NCI-H1092 (cell line): ENCODE measurements at regions not wholly inside any gene's neighbourhood (a gene's known extent, or its start where the extent isn't known, plus 50 kb on each side); places are given as distances from the start of the nearest gene placed in this dataset.
A peak's percentile ranks its signal among the peaks of the same experiment; 100 is the strongest.

Experiments used
- DNase-seq: peaks from one replicate; lab custom pipeline; 2025; lab: John Stamatoyannopoulos, UW

DNA sequence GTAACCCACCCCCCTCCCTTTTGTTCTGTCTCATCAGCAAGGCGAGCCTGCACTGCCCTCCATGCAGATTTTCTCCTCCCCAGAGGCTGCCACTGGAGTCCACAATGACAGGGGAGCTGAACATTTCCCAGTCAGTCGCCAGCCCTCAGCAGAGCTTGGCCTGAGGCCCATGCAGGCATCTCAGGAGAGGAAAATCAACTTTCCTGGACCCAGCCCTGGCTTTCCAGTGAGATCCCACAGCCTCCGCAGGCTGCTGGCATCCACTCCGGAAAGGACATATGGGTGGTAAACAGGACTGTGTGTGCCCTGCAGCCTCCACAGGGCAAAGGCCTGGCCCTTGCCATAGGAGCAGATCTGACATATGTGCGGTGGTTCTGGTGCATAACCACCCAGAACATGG is 253.8 kb downstream of the TNS1 start:
- no peak for DNase-seq

DNA sequence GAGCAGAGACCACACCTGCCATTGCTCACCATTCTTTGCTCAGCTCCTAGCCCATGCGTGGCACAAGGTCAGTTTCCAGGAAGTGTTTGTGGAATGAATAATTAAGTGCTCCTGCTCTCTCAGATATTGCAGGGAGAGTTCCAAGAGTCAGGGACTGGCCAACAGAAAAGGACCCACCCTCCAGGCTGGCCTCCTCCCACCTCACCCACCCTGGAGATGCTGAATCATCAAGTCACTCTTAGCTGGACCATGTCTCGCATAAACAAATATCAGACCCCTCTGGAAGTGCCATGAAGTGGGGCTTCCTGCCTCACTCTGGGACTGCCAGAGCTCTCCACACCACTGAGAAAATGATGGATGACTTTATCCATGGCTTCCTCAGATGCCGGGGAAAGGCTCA is 256.0 kb downstream of the TNS1 start:
- DNase-seq, result no peak

GRCh38 chr2:217743966-217744761 is 258.6 kb downstream of the TNS1 start:
- no peak for DNase-seq

DNA sequence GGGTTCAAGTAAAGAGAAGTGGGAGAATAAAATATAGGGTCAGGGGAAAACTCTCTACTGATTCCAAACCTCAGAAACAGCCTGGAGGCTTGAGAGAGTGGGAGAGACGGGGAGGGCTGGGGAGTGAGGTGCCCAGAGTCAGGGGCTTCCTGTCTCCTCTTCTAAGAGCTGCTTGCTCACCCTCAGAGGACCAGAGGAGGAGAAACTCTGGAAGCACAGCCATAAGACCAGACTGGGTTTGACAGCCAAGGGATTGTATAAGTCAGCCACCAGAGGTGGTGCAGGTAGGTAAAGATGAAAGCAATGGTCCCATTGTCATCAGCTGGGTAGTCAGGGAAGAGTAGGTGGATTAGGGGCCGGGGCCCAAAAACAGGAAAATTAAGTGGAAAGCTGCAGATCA is 259.4 kb downstream of the TNS1 start:
- DNase-seq, result no peak

DNA sequence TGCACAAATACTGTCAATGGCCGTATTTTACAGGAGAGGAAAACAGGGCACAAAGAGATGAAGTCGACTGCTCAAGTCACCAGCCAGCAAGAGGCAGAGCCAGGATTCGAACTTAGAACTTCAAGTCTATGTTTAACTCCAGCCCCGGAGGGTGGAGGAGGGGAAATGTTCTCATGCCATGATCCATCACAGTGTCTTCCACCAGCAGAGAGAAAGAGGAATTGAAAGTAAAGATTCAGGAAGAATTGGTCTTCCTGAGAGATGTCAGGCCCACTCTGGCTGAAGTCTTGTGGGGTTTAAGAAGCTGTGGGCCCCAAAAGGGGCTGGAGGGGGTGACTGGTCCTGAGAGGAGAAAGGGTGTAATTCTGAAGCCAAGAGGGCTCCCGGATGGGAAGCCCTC is 260.0 kb downstream of the TNS1 start:
- no peak for DNase-seq

GRCh38 chr2:217742276-217742675 is 260.5 kb downstream of the TNS1 start:
- no peak for DNase-seq

- DNase-seq, result no peak
Observed at GRCh38 chr2:217741381-217741955, 261.3 kb downstream of the TNS1 start.

DNA sequence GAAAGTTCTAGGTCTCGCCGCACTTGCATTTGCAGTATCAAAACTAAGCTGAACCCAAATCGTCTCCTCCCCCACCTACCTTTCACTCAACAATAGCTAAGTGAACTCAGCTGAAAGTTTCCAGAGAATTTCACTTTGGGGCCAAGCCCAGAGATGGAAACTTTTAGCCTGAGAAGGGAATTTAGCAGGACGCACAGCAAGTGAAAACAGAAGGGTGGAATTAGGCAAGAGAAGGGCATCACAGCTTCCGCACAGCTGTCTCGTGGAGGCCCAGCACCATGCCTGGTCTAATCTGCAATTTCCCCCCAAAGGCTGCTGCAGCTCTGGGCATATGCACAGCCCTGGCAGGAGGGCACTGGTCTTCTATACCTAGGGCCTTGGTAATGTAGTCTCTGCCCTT is 262.0 kb downstream of the TNS1 start:
- no peak for DNase-seq

- no peak for DNase-seq
Observed at GRCh38 chr2:217740178-217740577, 262.6 kb downstream of the TNS1 start.

- no peak for DNase-seq
Observed at GRCh38 chr2:217739741-217740140, 263.1 kb downstream of the TNS1 start.

DNA sequence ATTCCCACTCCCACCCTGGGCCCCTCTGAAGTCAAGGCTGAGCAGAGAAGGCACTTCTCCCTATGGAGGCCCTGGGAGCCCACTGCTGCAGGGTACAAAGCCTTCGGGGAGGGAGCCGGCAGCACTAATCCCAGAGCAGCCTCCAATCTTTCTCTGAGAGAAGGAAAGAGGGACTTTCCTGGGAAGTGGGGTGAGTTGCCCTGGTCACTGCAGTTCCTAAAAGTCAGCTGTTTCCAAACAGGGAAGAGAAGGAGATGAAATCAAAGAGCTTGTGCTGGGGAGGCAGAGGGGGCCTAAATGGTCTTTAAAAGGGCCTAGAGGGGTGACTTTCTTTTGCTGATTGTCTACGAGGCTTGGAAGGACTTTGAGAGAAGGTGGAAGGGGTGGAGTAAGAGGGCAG is 264.7 kb downstream of the TNS1 start:
- no peak for DNase-seq

DNA sequence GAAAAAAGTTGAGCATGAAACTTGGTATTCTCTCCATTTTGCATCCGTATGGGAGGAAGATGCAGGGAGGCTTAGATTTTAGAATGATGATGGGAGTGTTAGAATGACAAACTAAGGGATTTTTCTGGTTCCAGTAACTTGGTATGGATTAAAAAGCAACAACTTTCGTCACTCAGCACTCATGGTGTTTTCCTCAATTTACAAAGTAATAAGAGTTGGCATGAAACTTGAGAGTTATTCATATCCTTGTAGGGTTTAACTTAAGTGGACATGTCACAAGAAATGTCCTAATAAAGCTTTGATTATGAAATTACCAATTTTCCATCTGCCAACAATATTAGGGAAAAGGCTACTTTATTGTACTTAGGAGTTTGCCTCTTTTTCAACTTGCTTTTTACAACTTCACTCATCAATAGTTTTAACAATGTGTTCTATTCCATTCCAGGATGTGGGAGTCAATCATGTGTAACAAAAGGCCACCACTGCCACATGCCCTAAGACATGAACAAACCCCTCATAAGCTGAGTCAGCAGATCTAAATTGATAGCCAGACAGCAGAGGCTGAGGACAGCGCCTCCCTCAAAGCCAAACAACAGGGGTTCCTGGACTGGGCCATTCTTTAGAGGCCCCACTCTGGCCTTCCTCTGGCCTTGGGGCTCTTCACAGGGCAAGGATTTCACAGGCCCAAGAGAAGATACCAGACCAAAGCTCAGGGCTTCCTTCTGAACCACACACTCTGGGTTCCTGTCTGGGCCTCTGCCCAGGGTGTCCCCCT is 265.8 kb downstream of the TNS1 start:
- no peak for DNase-seq

- no peak for DNase-seq
Observed at GRCh38 chr2:217735899-217736298, 266.9 kb downstream of the TNS1 start.

DNA sequence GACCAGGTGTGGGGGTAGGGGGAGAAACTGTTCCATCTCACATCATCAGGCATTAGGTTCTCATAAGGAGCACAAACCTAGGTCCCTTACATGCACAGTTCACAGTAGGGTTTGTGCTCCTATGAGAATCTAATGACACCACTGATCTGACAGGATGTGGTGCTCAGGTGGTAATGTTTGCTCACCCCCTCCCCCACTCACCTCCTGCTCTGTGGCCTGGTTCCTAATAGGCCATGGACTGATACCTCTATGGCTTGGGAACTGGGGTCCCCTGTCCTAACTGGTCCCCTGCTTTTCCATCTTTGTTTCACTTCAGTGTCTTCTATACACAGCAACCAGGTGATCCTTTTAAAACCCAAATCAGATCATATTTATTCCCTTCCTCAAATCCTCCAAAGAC is 267.8 kb downstream of the TNS1 start:
- DNase-seq, result no peak

- no peak for DNase-seq
Observed at GRCh38 chr2:217733461-217733860, 269.3 kb downstream of the TNS1 start.

DNA sequence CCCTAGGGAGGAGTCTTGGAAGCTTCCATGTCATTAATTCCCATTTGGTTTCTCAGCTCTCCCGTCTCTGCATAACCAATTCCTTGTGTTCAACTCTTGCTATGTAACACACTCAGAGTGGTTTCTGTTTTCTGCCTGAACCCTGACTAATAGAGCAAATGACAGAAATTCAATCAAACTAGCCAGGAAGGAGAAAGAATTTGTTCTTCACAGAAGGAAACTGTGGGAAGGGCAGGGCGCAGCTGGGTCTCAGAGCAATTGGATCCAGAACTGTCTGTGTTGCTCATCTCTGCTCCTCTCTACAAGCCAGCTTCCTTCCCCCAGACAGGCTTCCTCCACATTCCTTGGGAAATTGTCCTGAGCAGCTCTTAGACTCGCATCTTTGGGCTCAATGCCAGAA is 269.8 kb downstream of the TNS1 start:
- DNase-seq, result no peak

DNA sequence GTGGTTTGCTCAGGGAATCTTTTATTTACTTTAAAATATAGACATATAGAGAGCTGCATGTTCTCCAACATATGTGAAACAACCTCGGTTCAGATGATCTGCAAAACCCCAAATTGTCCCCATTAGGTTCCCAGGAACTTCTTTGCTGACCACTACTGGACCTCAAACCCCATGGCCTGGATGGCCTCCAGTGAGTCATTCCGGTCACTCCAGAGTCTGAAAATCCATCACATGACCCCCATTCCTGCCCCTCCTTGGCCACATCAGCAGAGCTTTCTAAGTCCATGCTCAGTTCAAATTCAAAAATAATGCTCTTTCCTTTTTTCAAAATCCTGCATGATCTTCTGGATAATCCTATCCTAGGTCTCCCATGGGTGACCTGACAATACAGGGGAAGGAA is 271.0 kb downstream of the TNS1 start:
- no peak for DNase-seq

DNA sequence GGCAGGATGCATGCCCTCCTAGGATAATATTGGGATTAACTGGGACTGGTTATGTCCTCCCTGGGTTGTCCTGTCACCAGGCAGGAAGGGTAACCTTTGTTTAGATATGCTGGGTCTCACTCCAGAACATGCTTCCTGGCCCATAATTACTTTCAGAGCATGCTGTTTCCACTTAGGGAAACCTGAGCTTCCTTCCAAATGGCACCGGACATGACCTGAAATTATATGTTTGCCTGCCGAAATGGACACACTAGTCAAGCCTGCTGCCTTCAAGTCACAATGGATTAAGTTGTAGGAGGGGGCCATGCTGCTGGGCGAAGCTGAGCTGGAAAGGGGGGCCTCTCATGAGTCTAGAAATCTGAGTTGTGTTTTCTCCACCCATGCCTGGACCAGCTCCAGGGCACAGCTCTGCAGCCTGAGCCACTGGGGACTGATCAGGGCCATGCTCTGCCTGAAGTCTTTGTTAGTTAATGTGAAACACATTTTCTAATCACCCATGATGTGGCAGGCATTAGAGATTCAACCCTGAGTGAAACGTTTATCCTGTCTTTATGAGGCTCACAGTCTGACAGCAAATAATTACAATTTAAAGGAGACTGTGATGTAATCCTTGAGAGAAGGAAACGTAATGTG is 273.3 kb downstream of the TNS1 start:
- DNase-seq, result peak; percentile 38

- DNase-seq, result no peak
Observed at GRCh38 chr2:217727801-217728200, 275.0 kb downstream of the TNS1 start.

DNA sequence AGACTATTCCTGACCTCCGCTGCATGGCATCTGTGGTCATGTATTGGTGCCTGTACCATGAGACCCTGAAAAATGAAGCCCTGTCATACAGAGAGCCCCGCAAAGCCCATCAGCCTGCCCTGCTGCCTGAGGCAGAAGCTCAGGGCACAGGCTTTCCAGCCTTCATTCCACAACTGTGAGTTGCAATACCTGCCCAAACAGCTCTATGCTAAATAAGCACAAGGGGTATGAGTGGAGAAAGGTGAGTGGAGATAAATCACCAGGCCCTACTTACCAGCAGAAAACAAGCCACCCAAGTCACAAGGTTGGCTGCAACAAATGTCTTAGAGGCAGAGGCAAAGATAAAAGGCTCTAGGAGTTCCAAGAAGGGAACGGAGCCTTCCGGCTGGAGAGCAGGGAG is 277.4 kb downstream of the TNS1 start:
- no peak for DNase-seq

DNA sequence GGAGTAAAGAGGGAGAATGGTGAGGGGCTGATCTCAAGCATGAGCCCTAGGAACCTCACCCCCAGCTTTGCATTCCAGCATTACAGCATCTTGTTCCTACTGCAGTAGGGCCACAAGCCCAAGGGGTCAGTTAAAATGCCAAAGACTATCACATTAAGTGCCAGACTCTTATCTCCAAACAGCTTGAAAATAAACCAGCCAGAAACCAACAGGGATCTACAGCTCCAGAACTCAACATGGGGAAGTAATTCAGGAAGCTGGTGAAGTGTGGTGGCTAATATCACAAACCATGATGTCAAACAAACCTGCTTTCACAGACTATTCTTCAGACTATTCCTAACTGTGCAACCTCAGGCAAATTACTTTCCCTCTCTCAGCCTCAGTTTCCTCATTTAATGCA is 278.3 kb downstream of the TNS1 start:
- no peak for DNase-seq

- no peak for DNase-seq
Observed at GRCh38 chr2:217723981-217724380, 278.8 kb downstream of the TNS1 start.
